ENCODE measurements at regions not wholly inside any gene's neighbourhood (a gene's known extent, or its start where the extent isn't known, plus 50 kb on each side); places are given as distances from the start of the nearest gene placed in this dataset.

- Histone ChIP-seq H3K4me3 (no peak overlapping the region), H3K4me1 (no peaks in the 10 kb centered on the region), H3K36me3 (no peaks in the 10 kb centered on the region), H3K27ac (no peak overlapping the region), H3K27me3 (no peaks in the 10 kb centered on the region), H3K9me3 (peaks cover 0 to 5% (median 0%) of the 10 kb centered on the region in 4 donors)
- DNase-seq, result no peak
- TF ChIP-seq, protein P1, sequence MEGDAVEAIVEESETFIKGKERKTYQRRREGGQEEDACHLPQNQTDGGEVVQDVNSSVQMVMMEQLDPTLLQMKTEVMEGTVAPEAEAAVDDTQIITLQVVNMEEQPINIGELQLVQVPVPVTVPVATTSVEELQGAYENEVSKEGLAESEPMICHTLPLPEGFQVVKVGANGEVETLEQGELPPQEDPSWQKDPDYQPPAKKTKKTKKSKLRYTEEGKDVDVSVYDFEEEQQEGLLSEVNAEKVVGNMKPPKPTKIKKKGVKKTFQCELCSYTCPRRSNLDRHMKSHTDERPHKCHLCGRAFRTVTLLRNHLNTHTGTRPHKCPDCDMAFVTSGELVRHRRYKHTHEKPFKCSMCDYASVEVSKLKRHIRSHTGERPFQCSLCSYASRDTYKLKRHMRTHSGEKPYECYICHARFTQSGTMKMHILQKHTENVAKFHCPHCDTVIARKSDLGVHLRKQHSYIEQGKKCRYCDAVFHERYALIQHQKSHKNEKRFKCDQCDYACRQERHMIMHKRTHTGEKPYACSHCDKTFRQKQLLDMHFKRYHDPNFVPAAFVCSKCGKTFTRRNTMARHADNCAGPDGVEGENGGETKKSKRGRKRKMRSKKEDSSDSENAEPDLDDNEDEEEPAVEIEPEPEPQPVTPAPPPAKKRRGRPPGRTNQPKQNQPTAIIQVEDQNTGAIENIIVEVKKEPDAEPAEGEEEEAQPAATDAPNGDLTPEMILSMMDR (IDR thresholded peaks at IDR 0.05), result no peak
- TF ChIP-seq POLR2A (IDR thresholded peaks at IDR 0.05), result no peak
These were observed 157.8 kb upstream of the LRRC7 start for GRCh38 chr1:69409731-69410456.

DNA sequence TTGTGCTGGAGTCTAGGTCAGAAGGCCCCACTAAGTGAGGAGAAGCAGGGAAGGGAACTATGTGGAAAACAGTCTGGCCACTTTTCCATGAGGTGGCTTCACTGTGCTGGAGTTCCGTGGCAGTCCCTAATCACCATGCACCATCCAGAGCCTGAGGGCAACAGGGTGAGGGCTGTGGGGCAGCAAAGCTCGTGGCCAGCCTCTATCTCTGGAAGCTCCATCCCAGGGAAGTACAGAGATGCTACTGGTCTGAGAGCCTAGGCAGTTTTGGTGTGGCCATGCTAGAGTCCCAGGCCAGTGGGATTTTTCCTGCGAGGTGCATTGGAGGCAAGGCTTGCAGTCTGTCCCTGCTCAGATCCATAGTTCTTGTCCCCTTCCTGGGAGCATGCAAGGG is 157.3 kb upstream of the LRRC7 start:
- H3K4me3 ChIP-seq, result no peak overlapping the region
- H3K36me3 ChIP-seq, result no peaks in the 10 kb centered on the region
- DNase-seq, result no peak
- H3K27ac ChIP-seq, result no peak overlapping the region
- H3K4me1 ChIP-seq, result no peaks in the 10 kb centered on the region
- no peaks in the 10 kb centered on the region for H3K27me3 ChIP-seq
- peaks cover 0 to 5% (median 0%) of the 10 kb centered on the region in 4 donors for H3K9me3 ChIP-seq
- no peak for TF ChIP-seq POLR2A (IDR thresholded peaks at IDR 0.05)
- TF ChIP-seq, protein P1 (IDR thresholded peaks at IDR 0.05), result no peak

- Histone ChIP-seq H3K27ac (no peak overlapping the region), H3K4me1 (no peaks in the 10 kb centered on the region), H3K9me3 (peaks cover 0 to 5% (median 0%) of the 10 kb centered on the region in 4 donors), H3K4me3 (no peak overlapping the region), H3K27me3 (no peaks in the 10 kb centered on the region), H3K36me3 (no peaks in the 10 kb centered on the region)
- peak in 1 of 3 donors; percentile 42 for DNase-seq
- TF ChIP-seq, protein P1 (IDR thresholded peaks at IDR 0.05), result no peak
- no peak for TF ChIP-seq POLR2A (IDR thresholded peaks at IDR 0.05)
These were observed 156.8 kb upstream of the LRRC7 start for GRCh38 chr1:69410893-69411292.

DNA sequence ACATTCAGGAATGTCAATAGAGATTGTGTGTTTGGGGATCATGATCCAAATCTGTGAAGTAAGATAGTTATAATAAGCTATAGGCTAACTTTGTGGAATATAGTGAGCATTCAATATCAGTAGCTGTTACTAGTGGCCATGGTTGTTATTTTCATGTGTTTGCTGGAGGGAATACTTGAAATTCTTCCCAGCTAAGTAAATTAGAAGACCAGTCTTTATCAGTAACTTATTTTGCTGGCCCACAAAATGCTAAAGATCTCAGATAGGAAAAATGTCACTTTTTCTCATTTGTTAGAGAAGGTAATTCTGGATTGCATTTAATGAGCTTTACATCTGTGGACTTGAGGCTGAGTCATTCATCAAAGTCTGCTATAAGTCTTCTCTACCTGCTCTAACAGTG is 156.1 kb upstream of the LRRC7 start:
- TF ChIP-seq, protein P1 (IDR thresholded peaks at IDR 0.05), result no peak
- TF ChIP-seq POLR2A (IDR thresholded peaks at IDR 0.05), result no peak
- Histone ChIP-seq H3K4me3 (no peak overlapping the region), H3K9me3 (peaks cover 0 to 5% (median 0%) of the 10 kb centered on the region in 4 donors), H3K27ac (no peak overlapping the region), H3K36me3 (no peaks in the 10 kb centered on the region), H3K27me3 (no peaks in the 10 kb centered on the region), H3K4me1 (no peaks in the 10 kb centered on the region)
- DNase-seq, result no peak

- no peak for DNase-seq
- Histone ChIP-seq H3K36me3 (no peaks in the 10 kb centered on the region), H3K27me3 (no peaks in the 10 kb centered on the region), H3K9me3 (peaks cover 0 to 5% (median 0%) of the 10 kb centered on the region in 4 donors), H3K4me1 (no peaks in the 10 kb centered on the region), H3K4me3 (no peak overlapping the region), H3K27ac (no peak overlapping the region)
- TF ChIP-seq, protein P1 (IDR thresholded peaks at IDR 0.05), result no peak
- no peak for TF ChIP-seq POLR2A (IDR thresholded peaks at IDR 0.05)
These were observed 154.6 kb upstream of the LRRC7 start for GRCh38 chr1:69413129-69413528.
